Keratinocyte (primary cell): ENCODE measurements at regions not wholly inside any gene's neighbourhood (a gene's known extent, or its start where the extent isn't known, plus 50 kb on each side); places are given as distances from the start of the nearest gene placed in this dataset.

Experiments
- DNase-seq: peaks from one replicate; pipeline ENCODE4 v3.0.0-alpha.2; 2011; ENCODE audit warnings: low read depth, missing footprints, low spot score
- FAIRE-seq: peaks from 2 replicates; lab custom pipeline; 2011; peaks lifted over from hg19 to GRCh38; lab: Jason Lieb, UNC
- H2AFZ ChIP-seq: 2 replicates; pipeline ENCODE4 v1.6.0; 2012; ENCODE audit warnings: low read length, control low read depth, inconsistent platforms; ENCODE audit not compliant: control insufficient read depth
- H3K27ac ChIP-seq: 2 replicates; pipeline ENCODE4 v1.5.1; 2011; ENCODE audit warnings: low read length; ENCODE audit not compliant: control insufficient read depth, insufficient read depth
- H3K27me3 ChIP-seq: 3 replicates; pipeline ENCODE4 v1.6.0; 2011; ENCODE audit warnings: low read length; ENCODE audit not compliant: control insufficient read depth, insufficient read depth; ENCODE audit errors: extremely low read depth
- H3K36me3 ChIP-seq, 2 experiments: 2 replicates in 1 of 2; 3 replicates in 1 of 2; pipeline ENCODE4 v1.5.1; 2011; ENCODE audit warnings: low read length in 2 of 2, mild to moderate bottlenecking in 1 of 2; ENCODE audit not compliant: control insufficient read depth in 2 of 2, insufficient read depth in 2 of 2; ENCODE audit errors: extremely low read depth in 1 of 2
- H3K4me1 ChIP-seq: 3 replicates; pipeline ENCODE4 v1.5.1; 2011; ENCODE audit warnings: low read length; ENCODE audit not compliant: control insufficient read depth, insufficient read depth; ENCODE audit errors: extremely low read depth
- H3K4me2 ChIP-seq: 3 replicates; pipeline ENCODE4 v1.6.0; 2011; ENCODE audit warnings: low read depth, low read length; ENCODE audit not compliant: control insufficient read depth, insufficient read depth; ENCODE audit errors: extremely low read depth
- H3K4me3 ChIP-seq, 3 experiments: fragments of 200-600 bp in 1 of 3; sonication (generic) in 1 of 3; 2 replicates in 2 of 3; 3 replicates in 1 of 3; pipeline ENCODE4 v1.5.1; 2011 to 2016; ENCODE audit warnings: low read length in 3 of 3, mild to moderate bottlenecking in 3 of 3, control low read depth in 2 of 3, inconsistent platforms in 1 of 3, low read depth in 1 of 3, mixed read lengths in 1 of 3, mixed run types in 1 of 3, moderate library complexity in 1 of 3; ENCODE audit not compliant: control insufficient read depth in 2 of 3, insufficient read depth in 2 of 3; ENCODE audit errors: extremely low read depth in 1 of 3
- H3K79me2 ChIP-seq: 2 replicates; pipeline ENCODE4 v1.6.0; 2012; ENCODE audit warnings: low read length; ENCODE audit not compliant: control insufficient read depth, insufficient read depth
- H3K9ac ChIP-seq: 3 replicates; pipeline ENCODE4 v1.6.0; 2011; ENCODE audit warnings: low read length; ENCODE audit not compliant: control insufficient read depth, insufficient read depth; ENCODE audit errors: extremely low read depth
- H3K9me1 ChIP-seq: 3 replicates; pipeline ENCODE4 v1.6.0; 2011; ENCODE audit warnings: low read length; ENCODE audit not compliant: control insufficient read depth, insufficient read depth; ENCODE audit errors: extremely low read depth
- H3K9me3 ChIP-seq: 2 replicates; pipeline ENCODE4 v1.5.1; 2012; ENCODE audit warnings: low read depth, low read length; ENCODE audit not compliant: control insufficient read depth
- H4K20me1 ChIP-seq: 3 replicates; pipeline ENCODE4 v1.6.0; 2011; ENCODE audit warnings: low read length; ENCODE audit not compliant: control insufficient read depth, insufficient read depth; ENCODE audit errors: extremely low read depth
- CTCF ChIP-seq, 3 experiments: IDR thresholded peaks in 1 of 3; conservative IDR thresholded peaks in 1 of 3; optimal IDR thresholded peaks in 1 of 3; 2 replicates in 2 of 3; 3 replicates in 1 of 3; pipeline versions ENCODE3 to v1.5.1; 2011; ENCODE audit warnings: low read length in 3 of 3, mild to moderate bottlenecking in 3 of 3, moderate library complexity in 2 of 3, control low read depth in 1 of 3, inconsistent platforms in 1 of 3; ENCODE audit not compliant: insufficient read depth in 2 of 3; ENCODE audit errors: extremely low read depth in 1 of 3
- EZH2 ChIP-seq: IDR thresholded peaks from one replicate; pipeline ENCODE4 v1.6.1; 2012; ENCODE audit warnings: inconsistent platforms, mild to moderate bottlenecking, low read length, moderate library complexity
- dilution Hi-C: fragments of 300-500 bp; cut with MboI; formaldehyde crosslinking; loops from one replicate; pipeline ENCODE4 v1.7.0; 2020; ENCODE audit warnings: low sequenced_read_pairs; ENCODE audit not compliant: extremely low pct_ligation_motif_present

DNA sequence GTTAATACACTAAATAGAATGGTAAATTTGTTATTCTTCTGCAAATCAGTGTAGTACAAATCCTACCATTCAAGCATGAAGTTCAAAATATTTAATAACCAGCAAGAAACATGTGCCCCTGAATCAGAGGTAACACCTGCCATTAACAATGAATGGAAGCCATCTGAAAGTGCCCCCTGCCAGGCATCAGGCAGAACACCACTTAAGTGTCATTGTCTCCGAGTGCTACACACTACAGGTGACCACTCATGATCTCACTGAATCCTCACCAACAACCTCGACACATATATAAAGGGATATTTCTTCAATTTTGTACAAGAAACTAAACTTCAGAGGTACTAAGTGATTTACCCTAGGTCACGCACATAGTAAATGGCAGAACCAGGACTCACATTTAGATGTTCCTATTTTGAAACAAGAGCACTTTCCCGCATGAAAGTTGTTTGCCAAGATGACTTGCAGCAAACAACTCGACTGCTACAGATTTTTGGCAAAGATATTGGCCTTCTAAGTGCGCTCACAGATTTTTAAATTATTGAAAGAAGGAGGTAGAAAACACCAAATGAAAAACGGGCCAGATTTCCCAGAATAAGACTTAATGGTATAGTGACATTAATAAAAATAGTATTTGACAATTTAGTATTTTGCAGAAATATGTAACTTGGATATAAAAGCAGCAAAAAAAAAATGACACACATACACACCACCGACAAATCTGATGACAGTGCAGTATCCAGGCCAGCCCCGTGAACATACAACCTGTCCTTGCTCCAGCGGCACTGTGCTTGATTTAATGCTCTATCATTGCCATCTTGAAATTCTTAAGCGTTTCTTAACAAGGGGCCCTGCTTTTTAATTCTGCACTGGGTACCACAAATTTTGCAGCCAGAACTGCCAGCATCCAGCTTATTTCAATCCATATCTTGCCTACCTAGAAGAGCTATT is 274.5 kb downstream of the ALDH8A1 start:
- no peak overlapping the region for H3K9ac ChIP-seq
- no peak overlapping the region for H3K4me3 ChIP-seq
- no peaks in the 10 kb centered on the region for H3K27me3 ChIP-seq
- no peak for DNase-seq
- H3K27ac ChIP-seq, result no peak overlapping the region
- TF ChIP-seq EZH2, result no peak
- no peak for TF ChIP-seq CTCF (optimal IDR thresholded peaks at IDR 0.05 in 1 of 3, IDR thresholded peaks at IDR 0.05 in 1 of 3, conservative IDR thresholded peaks at IDR 0.05 in 1 of 3; ENCODE audit: extremely low read depth in 1 of 3, insufficient read depth in 2 of 3, low read length in 3 of 3)
- H3K9me3 ChIP-seq, result no peaks in the 10 kb centered on the region
- no peak overlapping the region for H2AFZ ChIP-seq
- no peak for FAIRE-seq
- dilution Hi-C loops, result no loop called here
- no peaks in the 10 kb centered on the region for H3K79me2 ChIP-seq
- no peaks in the 10 kb centered on the region for H3K36me3 ChIP-seq
- no peaks in the 10 kb centered on the region for H3K9me1 ChIP-seq
- H3K4me2 ChIP-seq, result no peak overlapping the region
- no peaks in the 10 kb centered on the region for H3K4me1 ChIP-seq
- no peaks in the 10 kb centered on the region for H4K20me1 ChIP-seq

DNA sequence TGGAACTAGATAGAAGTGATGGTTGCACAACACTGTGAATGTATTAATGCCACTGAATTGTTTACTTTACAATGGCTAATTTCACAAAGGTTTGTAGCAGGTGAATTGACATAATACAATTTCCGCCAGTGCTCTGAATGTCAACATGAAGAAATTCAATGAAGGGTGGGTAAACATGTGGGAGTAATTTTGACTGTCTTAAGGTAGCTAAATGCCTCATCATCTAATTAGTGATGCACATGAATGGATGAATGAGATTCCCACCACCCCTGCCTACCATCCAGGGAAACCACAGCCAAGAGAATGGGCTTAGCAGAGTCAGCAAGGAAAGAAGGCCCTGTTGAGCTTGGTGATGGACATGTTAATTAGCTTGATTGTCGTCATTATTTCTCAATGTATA is 275.3 kb downstream of the ALDH8A1 start:
- H4K20me1 ChIP-seq, result no peaks in the 10 kb centered on the region
- H3K79me2 ChIP-seq, result no peaks in the 10 kb centered on the region
- no peak for TF ChIP-seq EZH2
- TF ChIP-seq CTCF (optimal IDR thresholded peaks at IDR 0.05 in 1 of 3, IDR thresholded peaks at IDR 0.05 in 1 of 3, conservative IDR thresholded peaks at IDR 0.05 in 1 of 3; ENCODE audit: extremely low read depth in 1 of 3, insufficient read depth in 2 of 3, low read length in 3 of 3), result no peak
- H3K36me3 ChIP-seq, result no peaks in the 10 kb centered on the region
- no peak for FAIRE-seq
- no peaks in the 10 kb centered on the region for H3K9me1 ChIP-seq
- DNase-seq, result no peak
- no peak overlapping the region for H3K27ac ChIP-seq
- H3K9me3 ChIP-seq, result no peaks in the 10 kb centered on the region
- H3K4me2 ChIP-seq, result no peak overlapping the region
- no peaks in the 10 kb centered on the region for H3K27me3 ChIP-seq
- H3K4me1 ChIP-seq, result no peaks in the 10 kb centered on the region
- no peak overlapping the region for H3K9ac ChIP-seq
- no peak overlapping the region for H3K4me3 ChIP-seq
- dilution Hi-C loops, result no loop called here
- H2AFZ ChIP-seq, result no peak overlapping the region
